HG03432 (cell line): ENCODE measurements at regions not wholly inside any gene's neighbourhood (a gene's known extent, or its start where the extent isn't known, plus 50 kb on each side); places are given as distances from the start of the nearest gene placed in this dataset.

Experiments
- ATAC-seq: cut with Tn5 transposase; IDR thresholded peaks from one replicate; pipeline ENCODE4 v1.9.1; 2021; ENCODE audit warnings: mild to moderate bottlenecking, moderate library complexity; ENCODE audit not compliant: unreplicated experiment

DNA sequence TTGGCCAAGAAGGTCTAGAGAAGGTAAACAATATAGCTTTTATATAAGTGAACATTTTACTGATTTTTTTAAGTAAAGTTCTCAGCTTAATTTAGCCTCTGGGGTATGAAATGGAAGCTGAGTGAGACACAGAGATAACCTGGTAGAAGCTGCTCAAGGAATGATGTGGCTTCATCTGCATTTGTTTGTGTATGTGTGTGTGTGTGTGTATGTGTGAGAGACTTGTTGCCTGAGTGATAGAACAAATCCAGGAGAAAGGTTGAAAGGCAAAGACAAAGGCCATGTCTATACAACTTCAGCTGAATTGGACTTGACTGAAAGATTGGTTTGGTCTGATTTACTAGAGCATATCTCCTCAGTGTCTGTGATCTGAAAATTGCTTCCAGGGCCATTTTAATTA, 63.6 kb downstream of the PCDH7 start:
- no peak for ATAC-seq

DNA sequence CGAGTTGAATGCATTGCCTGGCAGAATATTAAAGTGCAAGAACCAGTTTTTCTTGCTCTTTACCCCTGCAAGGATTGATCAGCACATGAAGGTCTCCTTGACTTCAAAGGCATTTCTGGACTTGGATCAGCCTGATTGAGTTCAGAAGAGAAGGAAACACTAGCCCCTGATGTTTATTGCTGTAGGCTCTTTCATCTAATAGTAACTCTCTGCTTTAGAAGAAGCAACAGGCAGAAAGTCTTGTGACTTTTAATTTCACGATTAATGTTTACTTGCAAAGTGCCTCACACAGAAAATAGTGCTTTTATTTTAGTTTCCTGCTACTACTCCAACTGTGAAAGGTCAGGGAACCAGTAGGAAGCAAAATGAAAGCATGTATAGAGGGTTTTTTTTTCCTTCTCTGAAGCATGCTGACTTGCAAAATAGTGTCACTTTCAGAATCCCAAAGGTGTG, 69.1 kb downstream of the PCDH7 start:
- no peak for ATAC-seq

DNA sequence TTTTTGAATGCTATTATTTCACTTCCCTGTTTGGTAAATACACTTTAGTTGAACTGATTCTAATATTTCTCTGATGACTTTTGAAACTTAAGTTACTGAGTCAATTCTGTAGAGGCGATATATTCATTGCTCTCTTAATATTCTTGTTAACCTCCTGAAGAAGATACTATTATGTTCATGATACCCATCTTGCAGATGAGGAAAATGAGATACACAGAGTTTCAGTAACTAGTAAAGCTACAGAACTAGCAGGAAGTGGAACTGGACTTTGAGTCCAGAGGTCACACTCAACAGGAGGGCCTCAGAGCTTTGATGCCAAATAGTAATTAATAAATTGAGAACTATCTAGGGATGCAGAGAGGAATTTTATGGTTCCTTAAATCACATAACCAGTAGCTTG, 70.0 kb downstream of the PCDH7 start:
- ATAC-seq, result no peak

DNA sequence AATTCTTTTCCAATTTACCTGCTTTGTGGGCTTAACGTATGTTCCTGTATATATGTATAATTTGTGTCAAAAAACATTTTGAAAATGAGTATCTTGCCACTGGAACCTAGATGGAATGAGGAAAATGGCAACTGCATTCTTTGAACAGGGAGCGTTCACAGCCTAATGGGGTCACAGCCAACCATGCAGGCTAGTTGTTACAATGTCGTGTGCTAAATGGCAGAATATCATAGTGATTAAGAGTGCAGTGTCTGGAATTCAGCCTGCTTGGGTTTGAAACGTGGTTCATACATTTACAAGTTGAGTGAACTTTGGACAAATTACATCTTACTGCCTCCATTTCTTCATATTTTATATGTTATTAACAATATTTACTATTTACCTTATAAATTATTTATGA, 70.8 kb downstream of the PCDH7 start:
- no peak for ATAC-seq

DNA sequence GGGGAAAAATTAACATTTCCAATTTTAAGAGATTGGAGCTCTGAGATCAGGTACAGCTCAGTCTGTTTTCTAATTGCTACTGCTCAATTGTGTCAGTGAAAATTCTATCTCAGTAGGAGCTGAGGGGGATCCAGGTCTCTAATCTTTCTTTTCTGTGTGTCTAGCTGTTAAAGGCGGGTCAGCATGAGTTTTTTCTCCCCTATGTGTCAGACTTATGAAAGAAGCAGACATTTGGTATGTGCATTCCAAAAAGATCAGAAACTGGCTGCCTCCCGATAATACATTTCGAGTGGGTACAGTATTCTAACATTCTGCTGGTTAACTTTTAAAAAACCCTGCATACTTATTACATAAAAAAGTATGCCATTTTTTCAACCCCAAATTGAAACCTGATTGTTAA, 72.4 kb downstream of the PCDH7 start:
- no peak for ATAC-seq

DNA sequence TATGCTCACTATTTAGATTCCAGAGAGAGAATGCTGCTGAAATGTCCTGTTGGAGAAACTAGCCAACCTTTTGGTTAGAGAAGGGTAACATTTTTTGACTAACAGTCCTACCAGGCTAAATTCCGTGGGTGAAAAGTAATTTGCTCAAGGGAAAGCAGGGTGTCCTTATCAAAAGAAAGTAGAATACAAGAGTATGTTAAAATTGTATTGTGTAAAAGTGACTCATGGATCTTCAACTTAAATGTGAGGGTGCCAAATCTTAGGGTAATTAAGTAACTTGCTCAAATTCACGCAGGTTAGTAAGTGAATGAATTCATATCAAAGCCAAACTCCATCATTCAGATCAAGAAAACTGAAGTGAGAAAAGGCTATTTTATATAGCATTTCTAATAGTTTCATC, 81.7 kb downstream of the PCDH7 start:
- ATAC-seq, result no peak

DNA sequence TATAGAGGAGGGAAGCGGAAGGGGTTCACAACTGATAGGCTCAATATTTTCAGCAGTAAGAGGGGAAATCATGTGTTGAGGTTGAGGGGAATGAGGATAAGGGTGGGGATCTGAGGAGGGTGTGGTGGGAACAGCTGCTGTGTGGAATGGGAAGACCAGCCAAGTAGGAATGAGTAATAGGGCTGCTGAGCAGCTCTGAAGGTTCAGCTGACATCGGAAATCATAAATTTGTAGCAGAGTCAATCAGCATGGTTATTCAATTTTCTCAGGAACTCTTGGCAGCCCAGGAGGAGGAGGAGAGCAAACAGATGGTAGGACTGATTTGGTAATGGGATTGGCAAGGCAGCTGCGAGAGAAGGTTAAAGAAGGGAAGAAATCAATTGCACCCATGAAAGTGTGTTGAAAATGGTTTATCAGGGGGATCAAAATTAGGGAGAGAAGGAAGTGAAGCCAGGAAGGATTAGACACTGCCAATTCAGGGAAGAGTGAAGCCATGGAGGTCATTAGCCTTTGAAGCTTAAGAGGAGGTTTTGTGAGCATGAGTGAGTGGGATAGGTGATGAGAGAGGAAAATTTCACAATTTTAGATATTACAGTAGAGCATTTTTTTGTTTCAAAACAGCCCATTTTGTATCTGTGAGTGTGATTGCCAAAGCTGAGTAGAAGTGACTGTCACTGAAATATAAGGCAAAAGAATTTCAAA, 82.6 kb downstream of the PCDH7 start:
- no peak for ATAC-seq

DNA sequence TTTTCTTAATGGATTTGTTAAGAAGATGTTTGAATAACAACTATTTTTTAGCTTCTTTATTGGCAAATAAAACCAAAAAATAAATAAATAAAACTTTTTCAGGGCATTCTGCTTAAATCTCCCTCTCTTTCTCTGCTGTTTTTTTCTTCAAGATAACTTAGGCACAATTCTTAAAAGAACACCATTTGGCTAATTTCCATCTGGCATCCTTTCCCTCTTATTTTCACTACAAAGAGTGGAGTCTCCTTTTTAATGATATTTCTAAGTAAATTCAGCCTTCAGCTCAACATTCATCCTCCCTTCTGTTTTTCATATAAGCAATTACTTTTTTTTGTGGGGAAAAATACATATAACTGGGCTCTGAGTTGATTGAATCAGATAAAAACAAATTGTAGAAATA, 88.1 kb downstream of the PCDH7 start:
- no peak for ATAC-seq

DNA sequence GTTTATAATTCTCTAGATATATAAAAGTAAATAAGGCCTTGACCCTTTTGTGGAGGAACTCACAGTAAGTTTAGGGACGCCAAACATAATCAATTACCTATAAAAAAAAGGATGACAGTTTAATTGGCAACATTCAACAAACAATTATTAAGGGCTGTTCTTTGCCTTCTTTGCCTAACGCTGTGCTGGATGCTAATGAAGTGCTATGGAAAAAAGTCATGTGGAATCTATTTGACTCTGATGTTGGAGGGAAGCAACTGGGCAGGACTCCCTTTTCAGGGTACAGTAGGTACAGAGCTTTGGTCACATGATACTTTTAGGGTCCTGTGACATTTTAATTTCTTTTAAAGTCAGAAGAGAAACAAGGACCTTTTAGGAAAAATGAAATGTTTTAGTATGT, 91.1 kb downstream of the PCDH7 start:
- ATAC-seq, result no peak

DNA sequence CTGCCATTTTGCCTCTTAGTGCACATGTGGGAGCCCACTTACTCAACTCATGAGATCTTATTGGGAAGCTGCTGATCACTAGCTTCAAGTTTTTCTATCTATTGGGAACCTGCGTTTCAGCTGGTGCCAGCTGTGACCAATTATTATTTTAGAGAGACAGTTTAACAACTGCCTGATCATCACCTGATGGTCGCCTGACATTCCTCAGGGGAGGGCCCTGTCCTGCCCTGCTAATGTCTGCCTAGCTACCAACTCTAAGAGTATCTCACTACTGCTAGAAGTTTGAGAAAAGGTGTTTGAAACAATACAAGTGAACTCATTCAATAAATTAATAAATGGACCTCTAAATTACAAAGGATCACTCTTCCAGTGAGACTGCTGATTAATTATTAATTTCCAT, 95.5 kb downstream of the PCDH7 start:
- ATAC-seq, result no peak

DNA sequence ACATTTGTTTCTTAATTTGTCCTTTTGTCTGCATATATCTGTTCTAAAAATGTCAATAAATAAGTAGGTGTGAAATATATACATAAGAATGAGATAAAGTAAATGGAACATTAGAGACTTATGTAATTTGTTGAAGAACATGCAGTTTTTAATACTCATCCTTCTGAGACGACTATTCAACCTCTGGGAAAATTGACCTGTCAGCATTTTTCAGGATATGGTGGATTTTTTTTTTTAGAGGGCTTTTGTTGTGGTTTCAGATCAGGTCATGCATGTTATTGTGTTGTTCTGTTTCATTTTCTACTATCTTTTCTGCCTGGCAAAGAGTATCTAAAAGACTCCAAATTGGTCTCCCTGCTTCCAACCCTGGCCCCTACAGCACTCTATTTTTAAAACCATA, 97.3 kb downstream of the PCDH7 start:
- no peak for ATAC-seq

DNA sequence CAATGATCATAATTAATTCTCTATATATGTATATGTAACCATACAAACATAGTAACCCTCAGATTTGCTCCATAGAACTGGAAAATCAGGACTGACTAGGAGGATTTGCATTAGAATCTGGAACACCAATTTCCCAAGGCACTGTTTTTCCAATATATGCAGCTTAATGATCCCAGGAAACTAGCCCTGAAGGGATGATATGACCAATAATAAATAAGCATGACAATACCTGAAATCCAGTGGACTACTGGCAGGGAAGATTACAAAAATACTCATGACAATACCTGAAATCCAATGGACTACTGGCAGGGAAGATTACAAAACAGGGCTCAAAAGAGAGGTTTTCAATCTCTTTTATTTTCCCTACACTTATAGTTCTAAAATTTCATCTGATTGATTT, 98.4 kb downstream of the PCDH7 start:
- no peak for ATAC-seq

DNA sequence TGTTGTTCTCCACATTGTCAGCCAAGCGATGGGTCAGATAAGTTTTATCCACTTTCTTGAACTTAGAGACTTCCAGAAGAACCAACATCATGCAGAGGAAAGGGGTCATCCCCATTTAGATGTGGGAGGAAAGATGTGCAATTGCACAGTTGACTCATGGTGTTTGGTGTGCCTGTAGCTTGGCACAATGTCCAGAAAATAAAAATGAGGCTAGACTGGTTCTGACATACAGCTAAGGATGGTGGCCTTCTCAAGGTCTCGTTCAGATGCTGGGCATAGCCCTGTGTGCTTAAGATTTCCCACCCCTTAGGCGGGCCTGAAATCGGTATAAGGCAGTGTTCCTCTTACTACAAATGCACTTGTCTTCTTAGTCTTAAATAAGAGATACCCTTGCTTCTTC, 101.1 kb downstream of the PCDH7 start:
- no peak for ATAC-seq

DNA sequence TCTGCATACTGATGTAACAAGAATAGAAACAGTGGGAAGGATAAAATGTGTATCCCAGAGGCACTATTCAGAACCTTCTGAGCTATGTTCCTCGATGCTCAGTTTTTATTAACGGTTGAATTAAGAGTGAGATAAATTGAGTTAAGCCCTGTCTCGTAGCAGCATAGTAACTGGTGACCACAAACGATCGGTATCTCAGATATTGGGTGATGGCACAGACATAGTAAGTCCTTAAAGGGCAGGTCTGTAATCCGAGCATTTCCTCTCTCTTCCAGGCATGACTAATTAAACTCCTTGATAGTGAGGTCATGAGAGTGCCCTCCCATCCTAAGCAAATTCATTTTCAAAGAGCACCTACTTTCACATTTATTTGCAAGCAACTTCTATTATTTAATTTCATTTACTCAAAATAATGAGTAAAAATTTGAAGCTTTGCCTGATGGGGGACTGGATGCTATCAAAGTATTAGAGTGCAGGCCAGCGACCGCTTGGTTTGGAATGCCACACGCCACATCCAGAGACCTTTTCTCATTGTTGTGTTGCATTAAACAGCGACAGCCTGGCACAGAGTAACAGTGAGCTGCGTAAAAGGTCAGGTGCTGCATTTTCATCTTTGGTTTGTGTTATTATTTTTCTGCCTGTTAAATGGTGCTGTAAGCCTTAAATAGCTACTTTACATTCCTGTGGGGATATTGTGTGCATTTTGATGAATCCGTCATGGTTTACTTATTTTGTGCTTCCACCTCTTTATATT, 101.9 kb downstream of the PCDH7 start:
- no peak for ATAC-seq

DNA sequence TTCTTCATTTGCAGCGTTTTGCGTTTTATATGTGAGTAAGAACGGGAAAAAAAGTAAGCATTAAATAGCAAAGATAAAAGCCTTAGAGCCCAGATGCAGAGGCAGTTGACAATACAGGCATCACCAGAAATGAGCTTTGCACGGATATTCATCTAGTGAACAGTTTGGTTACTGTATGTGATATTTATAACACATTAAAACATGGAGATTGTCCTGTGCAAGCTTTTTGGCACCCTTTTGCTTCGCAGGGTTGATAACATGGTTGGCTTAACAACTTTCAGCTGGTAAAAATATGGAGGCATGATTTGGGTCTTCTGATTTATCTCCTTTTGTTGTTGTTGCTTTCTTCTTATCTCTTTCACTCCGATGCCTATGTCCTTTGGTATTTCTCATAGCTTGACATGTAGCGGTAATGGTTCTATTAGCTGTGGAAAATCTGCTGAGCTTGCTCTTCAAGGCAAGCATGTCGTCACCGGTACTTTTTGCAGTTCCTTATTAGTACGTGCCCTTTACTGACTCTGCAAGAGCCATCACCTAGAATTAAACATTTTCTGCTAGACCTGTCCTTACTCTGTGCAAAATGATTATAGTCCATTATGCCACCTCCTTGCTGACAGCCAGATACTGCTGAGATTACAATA, 102.9 kb downstream of the PCDH7 start:
- ATAC-seq, result no peak

DNA sequence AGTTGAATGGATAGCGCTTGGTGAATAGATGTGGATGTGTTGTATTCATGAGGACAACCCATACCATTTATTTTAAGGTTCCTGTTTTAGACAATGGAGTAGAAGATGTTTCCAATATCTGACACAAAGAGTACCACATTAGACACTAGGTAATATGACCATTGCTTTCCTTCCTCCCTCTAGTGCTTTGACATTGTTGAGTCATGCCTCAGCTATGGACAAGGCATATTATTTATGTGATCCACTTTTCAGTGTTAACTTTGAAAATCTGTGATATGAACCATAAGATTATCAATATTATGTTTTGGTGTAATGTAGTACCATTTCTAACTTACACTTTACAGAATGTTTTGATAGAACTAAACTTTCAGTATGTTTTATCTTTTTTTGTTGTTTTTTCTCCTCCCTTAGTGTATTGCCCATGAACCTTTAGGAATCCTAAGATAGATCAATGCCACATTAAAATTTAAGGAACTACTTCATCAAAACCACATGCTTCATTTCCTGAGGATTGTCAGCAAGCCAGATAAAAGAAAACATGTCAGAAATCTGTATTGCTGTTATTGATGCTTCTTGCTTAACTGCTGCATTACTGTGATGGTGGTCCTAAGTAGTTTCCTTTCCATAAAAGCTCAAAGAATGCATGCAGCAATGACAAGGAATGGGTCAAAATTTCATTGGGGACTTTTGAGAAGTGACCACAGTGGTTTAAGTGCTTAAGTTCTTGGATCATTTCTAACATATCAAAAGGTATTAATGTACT, 105.0 kb downstream of the PCDH7 start:
- no peak for ATAC-seq

DNA sequence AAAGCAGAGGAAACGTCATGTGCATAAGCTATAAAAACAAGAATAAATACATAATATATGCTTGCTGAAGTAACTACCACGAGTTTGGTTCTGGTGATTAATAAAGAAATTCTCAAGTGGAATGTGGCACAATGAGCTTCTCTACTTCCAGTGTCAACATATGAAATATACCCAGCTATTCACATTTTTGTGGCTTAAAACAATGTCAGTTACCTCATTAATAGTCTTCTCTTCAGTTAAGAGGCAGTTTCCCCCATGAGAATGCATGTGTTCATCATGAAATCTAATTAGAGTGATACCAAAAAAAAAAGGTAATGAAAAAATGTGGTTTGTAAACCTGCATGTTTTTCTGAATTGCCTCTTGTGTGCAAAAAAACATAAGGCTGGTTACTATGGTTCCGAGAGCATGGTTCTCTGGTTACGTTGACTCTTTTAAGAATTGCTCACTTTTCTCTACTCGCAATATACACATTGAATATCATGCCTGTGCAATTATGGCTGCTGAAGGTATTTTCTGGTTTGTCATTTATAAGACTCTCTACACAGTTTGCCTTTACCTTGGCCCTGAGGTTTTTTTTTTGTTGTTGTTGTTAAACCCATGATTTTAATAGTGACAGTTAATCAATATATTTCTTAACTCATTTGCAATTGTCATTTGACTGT, 108.2 kb downstream of the PCDH7 start:
- no peak for ATAC-seq

DNA sequence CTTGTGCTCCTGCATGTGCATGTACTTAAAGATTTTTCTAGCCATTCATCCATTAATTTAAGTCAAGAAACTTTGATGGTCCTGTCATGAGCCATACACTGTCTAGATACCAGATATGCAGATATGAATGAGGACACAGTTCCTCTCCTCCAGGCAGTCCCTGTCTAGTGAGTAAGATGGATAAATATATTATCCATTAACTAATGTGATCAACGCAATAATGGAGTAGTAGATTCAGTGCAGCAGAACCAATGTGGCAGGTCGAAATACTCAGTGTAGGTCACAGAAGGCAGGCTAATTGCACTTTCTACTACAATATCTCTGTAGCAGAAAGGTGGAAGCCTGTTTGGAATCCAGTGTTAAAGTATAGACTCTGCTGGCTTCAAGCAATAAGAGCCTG, 112.5 kb downstream of the PCDH7 start:
- no peak for ATAC-seq

DNA sequence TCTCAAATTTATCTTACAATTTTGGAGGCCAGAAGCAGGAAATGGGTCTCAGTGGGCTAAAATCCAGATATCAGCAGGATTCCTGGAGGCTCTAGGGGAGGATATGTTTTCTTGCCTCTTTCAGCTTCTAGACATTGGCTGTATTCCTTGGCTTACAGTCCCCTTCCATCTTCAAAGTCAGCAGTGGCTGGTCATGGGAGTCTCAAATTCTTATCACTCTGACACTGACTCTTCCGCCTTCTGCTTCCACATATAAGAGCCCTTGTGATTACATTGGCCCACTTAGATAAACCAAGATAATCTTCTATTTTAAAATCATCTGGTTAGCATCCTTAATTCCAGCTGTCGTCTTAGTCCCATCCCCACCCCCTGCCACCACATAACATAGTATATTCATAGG, 113.0 kb downstream of the PCDH7 start:
- no peak for ATAC-seq

DNA sequence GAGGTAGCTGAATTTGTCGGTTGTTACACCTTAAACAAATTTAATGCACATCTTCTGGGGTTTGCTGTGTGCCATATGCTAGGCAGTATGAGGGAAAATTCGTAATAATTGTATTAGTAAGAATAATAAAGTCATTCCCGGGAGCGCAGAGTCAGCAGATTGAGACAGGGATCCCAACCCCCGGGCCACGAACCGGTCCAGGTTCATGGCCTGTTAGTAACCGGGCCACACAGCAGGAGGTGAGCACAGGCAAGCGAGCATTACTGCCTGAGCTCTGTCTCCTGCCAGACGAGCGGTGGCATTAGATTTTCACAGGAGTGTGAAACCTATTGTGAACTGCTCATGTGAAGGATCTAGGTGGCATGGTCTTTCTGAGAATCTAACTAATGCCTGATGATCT, 114.9 kb downstream of the PCDH7 start:
- ATAC-seq, result no peak

DNA sequence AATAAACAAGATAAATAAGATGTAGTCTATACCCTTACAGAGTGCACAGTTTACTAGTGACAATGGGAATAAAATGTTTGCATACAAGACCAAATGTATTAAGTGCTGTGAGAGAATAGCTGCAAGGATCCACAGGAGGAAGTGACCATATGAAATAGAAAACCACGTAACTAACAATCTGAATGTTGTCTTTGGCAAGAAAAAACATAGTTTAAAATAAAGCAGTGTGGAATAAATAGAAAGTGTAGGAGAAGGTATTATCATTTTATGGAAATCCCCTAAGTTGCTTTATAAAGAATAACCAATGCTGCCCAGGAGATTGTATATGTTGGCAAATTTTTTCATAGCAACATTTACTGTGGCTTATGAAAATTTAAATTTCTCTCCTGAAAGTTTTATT, 116.1 kb downstream of the PCDH7 start:
- ATAC-seq, result no peak
